Nephron (organoid): ENCODE measurements at regions not wholly inside any gene's neighbourhood (a gene's known extent, or its start where the extent isn't known, plus 50 kb on each side); places are given as distances from the start of the nearest gene placed in this dataset.

Experiments
- H3K27ac Mint-ChIP-seq, 3 experiments: 2 replicates each; pipeline ENCODE4 v1.8.0; 2020; ENCODE audit warnings: mixed read lengths in 3 of 3, mild to moderate bottlenecking in 2 of 3, moderate library complexity in 1 of 3
- H3K27me3 Mint-ChIP-seq: 2 replicates; pipeline ENCODE4 v1.8.0; 2021; ENCODE audit warnings: low read depth, mild to moderate bottlenecking, moderate library complexity, mixed read lengths
- H3K36me3 Mint-ChIP-seq: 2 replicates; pipeline ENCODE4 v1.8.0; 2020; ENCODE audit warnings: low read depth, mixed read lengths
- H3K4me1 Mint-ChIP-seq: 2 replicates; pipeline ENCODE4 v1.8.0; 2020; ENCODE audit warnings: mixed read lengths
- H3K4me3 Mint-ChIP-seq, 3 experiments: 2 replicates each; pipeline ENCODE4 v1.8.0; 2020; ENCODE audit warnings: mild to moderate bottlenecking in 3 of 3, mixed read lengths in 3 of 3, moderate library complexity in 2 of 3
- H3K9me3 Mint-ChIP-seq: 2 replicates; pipeline ENCODE4 v1.8.0; 2020; ENCODE audit warnings: mixed read lengths
- TF ChIP-seq, protein P1 (sequence below), 3 experiments: fragments of 200-600 bp; sonication (generic); IDR thresholded peaks; one replicate each; pipeline ENCODE4 v1.5.0; 2021; ENCODE audit warnings: antibody characterized with exemption in 3 of 3; ENCODE audit not compliant: unreplicated experiment in 3 of 3

DNA sequence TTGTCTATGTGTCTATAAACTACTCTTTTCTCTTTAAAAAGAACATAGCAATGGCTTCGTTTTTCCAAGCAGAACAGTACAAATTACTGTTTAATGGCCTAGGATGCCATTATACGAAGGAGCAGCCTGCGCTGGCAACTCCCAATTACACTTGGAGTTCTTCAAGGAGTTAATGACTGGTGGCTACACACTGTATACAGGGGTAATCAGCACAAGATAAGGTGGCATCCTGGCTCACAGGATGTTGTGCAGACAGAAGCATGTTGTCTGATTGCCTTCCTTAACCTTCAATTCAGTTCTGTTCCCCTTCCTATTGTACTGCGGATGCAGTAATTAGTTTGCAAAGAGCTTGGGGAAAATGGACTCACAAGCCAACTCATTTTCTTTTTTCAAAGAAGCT, 250.7 kb upstream of the ROBO2 start:
- Mint-ChIP-seq H3K36me3 (no peaks in the 10 kb centered on the region), H3K27me3 (no peaks in the 10 kb centered on the region), H3K27ac (peak overlapping the region; percentile 33 to 63 (median 60)), H3K4me3 (no peak overlapping the region), H3K4me1 (no peaks in the 10 kb centered on the region), H3K9me3 (peaks cover 6% of the 10 kb centered on the region)
- TF ChIP-seq, protein P1, sequence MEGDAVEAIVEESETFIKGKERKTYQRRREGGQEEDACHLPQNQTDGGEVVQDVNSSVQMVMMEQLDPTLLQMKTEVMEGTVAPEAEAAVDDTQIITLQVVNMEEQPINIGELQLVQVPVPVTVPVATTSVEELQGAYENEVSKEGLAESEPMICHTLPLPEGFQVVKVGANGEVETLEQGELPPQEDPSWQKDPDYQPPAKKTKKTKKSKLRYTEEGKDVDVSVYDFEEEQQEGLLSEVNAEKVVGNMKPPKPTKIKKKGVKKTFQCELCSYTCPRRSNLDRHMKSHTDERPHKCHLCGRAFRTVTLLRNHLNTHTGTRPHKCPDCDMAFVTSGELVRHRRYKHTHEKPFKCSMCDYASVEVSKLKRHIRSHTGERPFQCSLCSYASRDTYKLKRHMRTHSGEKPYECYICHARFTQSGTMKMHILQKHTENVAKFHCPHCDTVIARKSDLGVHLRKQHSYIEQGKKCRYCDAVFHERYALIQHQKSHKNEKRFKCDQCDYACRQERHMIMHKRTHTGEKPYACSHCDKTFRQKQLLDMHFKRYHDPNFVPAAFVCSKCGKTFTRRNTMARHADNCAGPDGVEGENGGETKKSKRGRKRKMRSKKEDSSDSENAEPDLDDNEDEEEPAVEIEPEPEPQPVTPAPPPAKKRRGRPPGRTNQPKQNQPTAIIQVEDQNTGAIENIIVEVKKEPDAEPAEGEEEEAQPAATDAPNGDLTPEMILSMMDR (IDR thresholded peaks at IDR 0.05; ENCODE audit: unreplicated experiment in 3 of 3), result no peak

DNA sequence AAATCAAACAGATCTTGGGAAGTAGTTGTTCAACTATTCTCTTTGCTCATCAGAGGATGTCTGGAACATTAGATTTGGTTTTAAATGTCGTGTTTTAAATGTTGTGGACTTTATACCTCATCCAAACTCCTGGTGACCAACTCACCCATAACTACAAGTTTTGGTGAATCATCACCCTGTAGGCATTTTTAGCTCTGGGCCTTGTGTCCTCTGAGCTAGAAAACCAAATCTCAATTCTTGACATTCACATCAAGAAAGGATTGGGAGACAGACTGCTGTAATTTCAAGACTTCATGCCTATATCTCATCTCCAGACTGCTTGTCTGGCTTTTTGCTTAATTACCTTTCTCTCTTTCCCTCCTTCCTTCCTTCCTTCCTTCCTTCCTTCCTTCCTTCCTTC, 228.5 kb upstream of the ROBO2 start:
- TF ChIP-seq, protein P1 (IDR thresholded peaks at IDR 0.05; ENCODE audit: unreplicated experiment in 3 of 3), result no peak

DNA sequence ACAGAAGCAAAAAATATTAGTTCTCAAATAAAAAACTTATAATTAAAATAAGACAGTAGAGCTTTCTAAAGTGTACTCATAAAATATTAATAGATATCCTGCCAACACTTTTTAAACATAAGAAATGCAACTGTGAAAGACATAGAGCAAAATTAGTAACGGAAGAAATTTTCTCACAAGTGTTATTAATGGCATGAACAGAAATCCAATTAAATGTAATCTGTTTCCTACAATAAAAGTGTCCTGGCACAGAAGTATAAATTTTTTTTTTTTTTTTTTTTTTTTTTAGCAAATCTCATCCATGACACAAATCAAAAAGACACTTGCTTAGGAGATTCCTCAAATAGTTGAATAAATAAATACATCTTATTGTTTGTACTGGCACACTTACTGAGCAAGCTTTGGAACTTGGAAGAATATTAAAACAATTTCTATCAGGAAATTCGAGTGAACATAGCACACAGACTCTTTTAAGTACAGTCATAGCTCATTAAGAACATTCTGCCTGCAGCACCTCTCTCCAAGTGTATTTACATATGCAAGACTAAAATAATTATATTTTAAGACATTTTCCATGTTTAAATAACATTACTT, 227.2 kb upstream of the ROBO2 start:
- Mint-ChIP-seq H3K36me3 (no peaks in the 10 kb centered on the region), H3K9me3 (peaks cover under 1% of the 10 kb centered on the region), H3K27me3 (peaks cover 4% of the 10 kb centered on the region), H3K4me1 (no peaks in the 10 kb centered on the region), H3K4me3 (no peak overlapping the region), H3K27ac (no peak overlapping the region)
- TF ChIP-seq, protein P1 (IDR thresholded peaks at IDR 0.05; ENCODE audit: unreplicated experiment in 3 of 3), result no peak

More for the DNA sequence above, 228.5 kb upstream of the ROBO2 start:
- Mint-ChIP-seq H3K27ac (no peak overlapping the region), H3K36me3 (no peaks in the 10 kb centered on the region), H3K4me1 (no peaks in the 10 kb centered on the region), H3K27me3 (peaks cover 4% of the 10 kb centered on the region), H3K9me3 (no peaks in the 10 kb centered on the region), H3K4me3 (no peak overlapping the region)

DNA sequence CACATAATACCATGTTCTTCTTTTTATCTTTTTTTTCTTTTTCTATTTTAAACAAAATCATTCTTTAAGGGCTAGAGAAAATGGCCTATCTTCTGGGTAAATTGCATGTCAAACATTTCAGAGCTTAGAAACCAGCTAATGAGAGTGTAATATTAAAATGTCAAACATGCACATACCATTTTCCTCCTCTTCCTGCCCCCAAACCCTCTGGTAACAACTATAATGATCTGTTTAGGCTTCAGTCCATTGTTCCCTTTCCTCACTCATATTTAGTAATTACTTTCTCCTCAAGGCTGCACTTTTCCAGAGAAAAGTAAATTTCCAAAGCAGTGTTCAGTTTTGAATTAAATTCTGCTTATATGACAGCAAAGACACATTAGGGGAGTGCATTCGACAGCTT, 224.3 kb upstream of the ROBO2 start:
- Mint-ChIP-seq H3K27me3 (peaks cover 4% of the 10 kb centered on the region), H3K36me3 (no peaks in the 10 kb centered on the region), H3K4me1 (no peaks in the 10 kb centered on the region), H3K9me3 (peaks cover 8% of the 10 kb centered on the region), H3K4me3 (no peak overlapping the region), H3K27ac (peak overlapping the region in 1 of 3 experiments; percentile 37)
- TF ChIP-seq, protein P1 (IDR thresholded peaks at IDR 0.05; ENCODE audit: unreplicated experiment in 3 of 3), result no peak

DNA sequence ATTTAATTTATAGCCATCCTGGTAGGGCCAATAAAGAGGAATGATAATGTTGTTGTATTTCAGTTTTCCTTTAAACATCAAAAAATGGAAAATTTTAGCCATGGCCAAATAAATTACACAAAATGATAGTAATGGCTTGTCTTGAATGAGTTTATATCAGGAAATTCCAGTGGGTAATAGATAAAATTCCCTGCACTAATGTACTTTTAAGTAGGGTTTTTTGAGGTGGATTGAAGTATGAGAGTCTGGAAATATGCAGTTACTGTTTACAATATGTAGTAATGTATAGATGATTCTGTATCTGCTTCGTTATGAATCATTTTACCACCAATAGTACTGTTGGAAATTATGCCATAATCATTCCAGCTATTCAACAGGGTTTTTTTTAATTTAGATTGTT, 219.4 kb upstream of the ROBO2 start:
- TF ChIP-seq, protein P1 (IDR thresholded peaks at IDR 0.05; ENCODE audit: unreplicated experiment in 3 of 3), result no peak
- Mint-ChIP-seq H3K27me3 (no peaks in the 10 kb centered on the region), H3K27ac (no peak overlapping the region), H3K36me3 (no peaks in the 10 kb centered on the region), H3K4me1 (peaks cover 5% of the 10 kb centered on the region), H3K4me3 (no peak overlapping the region), H3K9me3 (peaks cover 8% of the 10 kb centered on the region)

DNA sequence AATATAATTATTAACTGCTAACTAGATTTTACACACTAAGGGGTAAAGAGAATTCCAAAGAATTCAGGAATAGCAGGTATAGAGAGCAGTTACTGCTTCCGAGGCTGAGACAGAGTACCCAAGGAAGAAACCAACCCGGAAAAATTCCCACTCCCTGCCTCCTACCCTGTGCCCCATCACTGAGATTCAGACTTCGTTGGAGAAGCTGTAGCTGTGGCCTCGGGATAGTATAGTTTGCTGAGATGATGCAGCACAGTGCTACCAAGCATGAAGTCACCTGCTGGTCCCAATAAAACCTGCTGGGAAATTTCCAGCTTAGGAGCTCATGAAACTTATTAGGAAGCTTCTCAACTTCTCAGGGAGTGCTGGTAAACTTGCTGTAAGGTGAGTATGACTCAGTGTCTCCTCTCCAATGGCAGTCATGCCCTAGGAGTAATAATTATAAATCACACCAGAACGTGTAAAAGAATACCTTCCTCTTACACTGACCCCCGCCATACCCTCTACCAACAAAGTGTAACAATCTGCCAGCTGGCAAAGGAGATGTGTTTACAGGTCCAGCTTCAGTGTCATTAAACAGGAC, 215.2 kb upstream of the ROBO2 start:
- TF ChIP-seq, protein P1 (IDR thresholded peaks at IDR 0.05; ENCODE audit: unreplicated experiment in 3 of 3), result no peak
- H3K9me3 Mint-ChIP-seq, result no peaks in the 10 kb centered on the region
- no peaks in the 10 kb centered on the region for H3K27me3 Mint-ChIP-seq
- H3K4me1 Mint-ChIP-seq, result peaks cover 21% of the 10 kb centered on the region
- no peak overlapping the region for H3K4me3 Mint-ChIP-seq
- no peaks in the 10 kb centered on the region for H3K36me3 Mint-ChIP-seq
- H3K27ac Mint-ChIP-seq, result peak overlapping the region; percentile 82 to 93 (median 84)
